A172 (cell line): ENCODE measurements at regions not wholly inside any gene's neighbourhood (a gene's known extent, or its start where the extent isn't known, plus 50 kb on each side); places are given as distances from the start of the nearest gene placed in this dataset.
A peak's percentile ranks its signal among the peaks of the same experiment; 100 is the strongest.

Source experiments
- DNase-seq: peaks from one replicate; pipeline ENCODE4 v3.0.0-alpha.2; 2015; ENCODE audit warnings: low spot score

- peak; percentile 17 for DNase-seq
Measured at GRCh38 chr12:67426067-67426466, 156.9 kb downstream of the CAND1 start.

- no peak for DNase-seq
Measured at GRCh38 chr12:67427336-67427735, 158.2 kb downstream of the CAND1 start.

GRCh38 chr12:67428431-67428830 lies 159.3 kb downstream of the CAND1 start:
- DNase-seq, result no peak

DNA sequence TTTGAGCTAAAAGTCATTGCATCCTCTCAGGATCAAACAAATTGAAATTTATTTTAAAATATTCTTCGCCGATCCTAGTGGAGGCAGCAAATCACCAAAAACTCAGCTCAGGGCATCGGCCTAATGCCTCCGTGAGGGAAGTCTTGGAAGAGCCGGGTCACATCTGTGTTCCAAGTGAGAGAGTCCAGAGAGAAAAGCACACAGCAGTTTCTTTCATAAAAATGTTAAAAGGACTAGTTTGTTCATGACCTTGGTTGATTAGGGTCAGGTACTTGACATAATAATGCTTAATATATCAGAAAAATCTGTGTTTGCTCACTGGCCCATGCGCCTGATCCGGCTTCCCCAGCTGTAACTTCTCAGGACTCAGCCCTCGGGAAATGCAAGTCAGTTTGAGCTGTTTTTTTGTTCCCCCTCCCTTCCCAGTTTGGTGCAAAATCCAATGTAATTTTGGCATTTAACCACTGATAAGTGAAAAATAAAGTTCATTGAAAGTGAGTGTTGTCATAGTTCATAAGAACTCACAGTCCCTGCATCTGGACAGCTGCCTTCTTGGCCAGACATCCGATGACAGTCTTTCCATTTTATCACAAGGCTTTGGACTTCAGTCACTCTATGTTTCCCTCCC lies 161.7 kb downstream of the CAND1 start:
- no peak for DNase-seq

- DNase-seq, result no peak
Measured at GRCh38 chr12:67431411-67432020, 162.4 kb downstream of the CAND1 start.

- DNase-seq, result peak; percentile 78
Measured at GRCh38 chr12:67433385-67434175, 164.4 kb downstream of the CAND1 start.

DNA sequence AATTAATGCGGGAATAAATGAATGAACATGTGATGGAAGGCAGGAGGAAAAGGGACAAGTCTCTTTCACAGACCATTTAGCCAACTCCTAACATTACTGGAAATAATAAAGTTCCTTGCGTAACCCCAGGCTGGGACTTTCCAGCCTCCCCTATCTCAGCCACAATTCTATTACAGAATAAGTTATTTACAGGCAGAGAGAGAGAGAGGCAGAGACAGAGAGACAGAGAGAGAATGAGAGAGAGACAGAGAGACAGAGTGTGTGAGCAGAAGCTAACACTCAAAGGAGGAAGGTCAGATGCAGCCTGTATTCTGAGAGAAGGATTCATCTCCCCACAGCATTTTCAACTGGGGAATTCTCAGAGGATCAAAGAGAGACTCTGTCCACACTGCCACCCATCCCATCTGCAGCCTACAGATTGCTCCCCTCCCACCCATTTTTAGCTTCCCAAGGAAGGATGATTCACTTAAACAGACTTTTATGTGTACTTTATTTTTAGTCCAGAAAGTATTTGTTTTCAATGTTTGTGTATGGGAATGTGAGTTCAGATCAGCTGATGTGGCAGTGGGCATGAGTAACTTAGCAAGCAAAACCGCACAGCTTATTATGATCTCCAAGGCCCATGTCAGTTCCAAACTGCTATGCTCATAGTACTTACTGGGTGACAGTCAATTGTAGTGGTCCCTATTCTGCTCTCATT lies 165.7 kb downstream of the CAND1 start:
- DNase-seq, result peak; percentile 91

- no peak for DNase-seq
Measured at GRCh38 chr12:67436230-67436629, 167.1 kb downstream of the CAND1 start.

GRCh38 chr12:67437011-67437410 lies 167.9 kb downstream of the CAND1 start:
- DNase-seq, result peak; percentile 21

- no peak for DNase-seq
Measured at GRCh38 chr12:67439611-67440010, 170.5 kb downstream of the CAND1 start.

GRCh38 chr12:67441736-67442346 lies 172.7 kb downstream of the CAND1 start:
- peak; percentile 82 for DNase-seq

- no peak for DNase-seq
Measured at GRCh38 chr12:67442347-67442841, 173.2 kb downstream of the CAND1 start.

DNA sequence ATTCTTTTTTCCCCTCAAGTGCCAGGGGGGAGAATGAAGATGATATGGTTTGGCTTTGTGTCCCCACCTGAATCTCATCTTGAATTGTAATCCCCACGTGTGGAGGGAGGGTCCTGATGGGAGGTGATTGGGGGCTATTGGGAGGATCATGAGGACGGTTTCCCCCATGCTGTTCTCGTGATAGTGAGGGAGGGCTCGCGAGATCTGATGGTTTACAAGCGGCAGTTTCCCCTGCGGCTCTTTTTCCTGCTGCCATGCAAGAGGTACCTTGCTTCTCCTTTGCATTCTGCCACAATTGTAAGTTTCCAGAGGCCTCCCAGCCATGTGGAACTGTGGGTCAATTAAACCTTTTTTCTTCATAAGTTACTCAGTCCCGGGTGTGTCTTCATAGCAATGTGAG lies 173.7 kb downstream of the CAND1 start:
- no peak for DNase-seq

- DNase-seq, result no peak
Measured at GRCh38 chr12:67444542-67444941, 175.4 kb downstream of the CAND1 start.

DNA sequence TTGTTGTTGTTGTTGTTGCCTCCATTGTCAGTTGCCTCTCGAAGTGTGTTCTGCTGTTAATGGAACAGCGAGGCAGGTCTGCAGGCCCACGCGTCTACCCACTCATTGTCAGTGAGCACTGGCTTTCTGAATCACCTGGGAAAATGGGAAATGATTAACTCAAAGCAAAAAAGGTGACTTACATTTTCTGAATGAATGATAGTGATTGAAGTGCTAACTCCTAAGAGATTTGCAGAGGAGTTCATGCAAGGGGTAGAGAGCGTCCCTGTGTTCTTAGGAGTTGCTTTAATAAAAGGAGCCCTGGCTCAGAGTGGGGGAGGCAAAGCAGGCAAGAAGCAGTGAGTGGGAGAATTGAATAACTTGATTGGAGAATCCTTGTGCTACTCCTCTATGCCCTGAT lies 177.6 kb downstream of the CAND1 start:
- DNase-seq, result no peak

DNA sequence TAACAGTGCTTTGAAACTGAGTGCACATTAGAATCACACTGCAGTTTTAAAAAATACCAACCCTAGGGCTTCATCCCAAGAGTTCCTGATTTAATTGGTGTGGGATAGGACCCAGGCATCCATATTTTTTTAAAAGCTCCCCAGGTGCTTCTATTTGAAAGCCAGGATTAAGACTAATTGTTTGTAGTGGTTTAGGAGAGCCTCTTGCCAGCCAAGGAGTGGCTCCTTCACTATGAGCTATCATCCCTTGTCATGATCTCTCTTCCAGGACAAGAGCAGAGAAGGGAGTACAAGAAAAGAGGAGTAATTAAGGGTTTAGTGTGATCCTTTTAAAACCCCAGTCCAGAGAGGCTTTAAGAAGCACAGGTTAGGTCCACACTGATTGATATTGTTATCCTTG lies 178.0 kb downstream of the CAND1 start:
- no peak for DNase-seq

- no peak for DNase-seq
Measured at GRCh38 chr12:67449591-67450052, 180.5 kb downstream of the CAND1 start.

- no peak for DNase-seq
Measured at GRCh38 chr12:67450441-67450840, 181.3 kb downstream of the CAND1 start.

DNA sequence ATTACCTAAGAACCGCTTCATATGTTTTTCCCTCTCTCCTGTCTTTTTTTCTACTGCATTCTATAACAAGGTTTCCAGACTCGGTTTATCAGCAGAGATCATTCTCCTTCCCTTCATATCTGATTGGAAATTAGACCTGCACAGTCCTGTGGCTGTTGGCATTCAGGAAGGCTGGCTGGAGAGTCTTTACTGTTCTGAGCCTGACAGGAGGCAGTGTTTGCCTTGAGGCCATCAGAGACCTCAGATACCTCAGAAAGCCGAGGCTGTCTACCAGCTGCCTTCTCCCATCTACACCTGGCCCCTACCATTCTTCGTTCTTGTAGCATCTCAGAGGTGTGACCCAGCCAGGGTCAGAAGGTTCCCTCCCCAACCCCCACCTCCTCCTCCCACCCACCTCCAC lies 182.0 kb downstream of the CAND1 start:
- no peak for DNase-seq

DNA sequence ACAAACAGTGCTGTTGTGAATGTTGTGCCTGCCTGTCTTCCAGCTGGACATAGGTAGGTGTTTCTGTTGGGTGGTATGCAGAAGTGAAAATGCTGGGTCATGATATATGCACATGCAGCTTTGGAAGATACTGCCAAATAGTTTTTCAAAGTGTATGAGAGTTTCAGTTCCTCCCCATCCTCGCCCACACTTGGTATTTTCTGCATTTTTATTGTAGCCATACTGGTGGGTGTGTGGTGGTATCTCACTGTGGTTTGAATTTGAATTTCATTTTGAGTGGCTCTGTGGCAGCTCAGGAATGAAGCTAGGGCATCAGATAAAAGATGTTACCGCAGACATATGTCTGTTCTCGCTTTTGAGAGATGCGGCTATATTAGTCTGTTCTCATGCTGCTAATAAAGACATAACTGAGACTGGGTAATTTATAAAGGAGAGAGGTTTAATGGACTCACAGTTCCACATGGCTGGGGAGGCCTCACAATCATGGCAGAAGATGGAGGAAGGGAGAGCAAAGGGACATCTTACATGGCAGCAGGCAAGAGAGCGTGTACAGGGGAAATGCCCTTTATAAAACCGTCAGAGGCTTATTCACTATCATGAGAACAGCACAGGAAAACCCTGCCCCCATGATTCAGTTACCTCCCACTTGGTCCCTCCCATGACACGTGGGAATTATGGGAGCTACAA lies 183.1 kb downstream of the CAND1 start:
- DNase-seq, result no peak

- no peak for DNase-seq
Measured at GRCh38 chr12:67453191-67453590, 184.0 kb downstream of the CAND1 start.
